ENCODE measurements at regions not wholly inside any gene's neighbourhood (a gene's known extent, or its start where the extent isn't known, plus 50 kb on each side); places are given as distances from the start of the nearest gene placed in this dataset.

DNA sequence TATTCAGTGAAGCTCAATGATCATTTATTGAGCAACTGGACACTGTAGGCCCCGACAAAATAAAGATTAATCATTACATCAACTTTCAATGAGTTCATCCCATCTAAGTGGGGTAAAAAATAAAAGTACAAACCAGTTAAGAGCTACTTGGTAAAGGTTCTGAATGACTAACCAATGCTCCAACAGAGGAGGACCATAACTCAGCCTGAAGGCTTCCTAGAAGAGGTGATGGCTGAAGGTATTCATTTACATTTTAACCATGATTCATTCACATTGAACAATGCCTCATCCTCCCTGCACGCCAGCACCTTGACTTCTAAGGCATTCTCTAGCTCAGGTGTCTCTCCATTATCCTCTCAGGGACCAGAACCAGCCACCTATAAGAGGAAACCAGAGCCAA lies 201.4 kb downstream of the ZNF462 start:
- DNase-seq: no peak

- no peak for DNase-seq
Observed at GRCh38 chr9:107065549-107065948, 202.6 kb downstream of the ZNF462 start.

DNA sequence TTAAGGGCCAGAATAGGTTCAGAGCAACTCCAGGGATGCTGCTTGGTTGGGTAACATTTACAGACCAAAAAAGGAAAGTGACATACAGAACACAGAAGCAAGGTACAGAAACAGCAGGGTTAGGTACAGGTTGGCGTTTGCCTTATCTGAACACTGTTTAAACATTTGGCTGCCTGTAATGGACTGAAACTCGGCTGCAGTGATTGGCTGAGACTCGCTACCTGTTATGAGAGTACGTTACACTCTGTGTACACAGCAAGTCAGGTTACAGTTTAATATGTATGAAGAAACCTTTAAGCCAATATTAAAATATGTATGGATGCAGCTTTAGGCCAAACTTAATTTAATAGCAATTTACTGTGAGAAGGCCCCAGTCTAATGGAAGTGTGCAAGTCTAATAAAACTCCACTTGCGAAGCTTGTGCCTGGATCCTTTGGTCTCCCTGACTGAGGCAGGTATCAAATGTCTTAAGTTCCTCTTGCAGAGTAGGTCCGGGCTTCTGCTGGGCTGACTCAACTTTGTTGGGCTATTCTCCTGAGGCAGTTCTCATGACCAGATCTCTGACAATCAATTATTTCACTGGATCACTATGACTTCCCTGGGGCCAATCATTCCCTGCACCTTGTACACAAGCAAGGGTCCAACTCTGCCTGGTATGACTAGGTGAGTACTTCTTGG lies 204.9 kb downstream of the ZNF462 start:
- DNase-seq: no peak

DNA sequence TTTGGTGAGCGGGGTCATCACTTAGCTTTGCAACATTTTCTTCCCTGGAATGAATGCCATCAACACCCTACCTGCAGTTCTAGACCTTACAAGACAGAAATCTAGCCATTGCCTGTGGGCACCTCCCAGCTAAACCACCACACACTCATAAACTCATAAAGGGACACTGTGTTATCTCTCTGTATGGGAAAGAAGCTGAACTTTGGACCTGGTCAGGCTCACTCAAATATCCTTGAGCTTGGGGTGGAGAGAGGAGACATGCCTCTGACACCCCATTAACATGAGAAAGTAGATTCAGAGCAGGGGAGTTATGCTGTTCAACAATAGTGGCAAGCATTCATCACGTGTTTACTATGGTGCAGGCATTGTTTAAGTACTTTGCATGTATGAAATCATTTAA lies 205.6 kb downstream of the ZNF462 start:
- DNase-seq: no peak

DNA sequence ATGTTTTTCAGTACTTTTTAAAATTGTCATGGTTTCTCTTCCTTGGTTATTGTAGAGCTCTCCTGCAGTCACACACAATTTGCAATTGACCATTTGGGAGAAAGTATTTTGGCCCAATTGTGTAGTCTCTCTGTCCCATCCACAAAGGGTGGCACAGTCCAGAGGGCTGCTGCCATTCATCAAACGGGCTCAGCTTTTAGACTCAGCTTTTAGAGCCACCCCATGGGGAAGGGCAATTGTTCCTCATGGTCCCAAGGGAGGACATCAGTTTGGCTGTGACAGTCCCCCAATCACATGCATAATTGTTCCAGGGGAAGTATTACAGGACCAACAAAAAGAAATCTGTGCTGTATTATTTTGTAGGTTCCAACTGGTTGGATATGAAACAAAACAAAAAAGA lies 207.6 kb downstream of the ZNF462 start:
- DNase-seq: no peak

- DNase-seq: no peak
Observed at GRCh38 chr9:107078061-107078460, 205.0 kb upstream of the RAD23B start.

DNA sequence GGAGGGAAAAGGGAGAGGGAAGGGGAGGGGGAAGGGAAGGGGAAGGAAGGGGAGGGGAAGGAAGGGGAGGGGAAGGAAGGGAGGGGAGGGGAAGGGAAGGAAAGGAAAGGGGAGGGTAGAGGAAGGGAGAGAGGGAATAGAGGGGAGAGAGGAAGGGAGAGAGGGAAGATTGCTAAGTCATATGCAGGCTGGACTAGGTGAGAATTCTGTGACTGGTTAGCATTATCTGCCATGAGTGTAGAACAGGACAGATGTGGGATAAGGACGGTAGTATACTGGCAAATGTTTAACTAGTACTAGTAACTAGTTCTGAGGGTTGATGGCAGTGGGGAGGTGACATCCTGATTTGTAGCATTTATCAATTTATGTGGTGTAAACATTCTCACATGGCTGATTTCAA lies 203.5 kb upstream of the RAD23B start:
- DNase-seq: no peak

GRCh38 chr9:107080130-107080529 lies 202.9 kb upstream of the RAD23B start:
- DNase-seq: no peak

DNA sequence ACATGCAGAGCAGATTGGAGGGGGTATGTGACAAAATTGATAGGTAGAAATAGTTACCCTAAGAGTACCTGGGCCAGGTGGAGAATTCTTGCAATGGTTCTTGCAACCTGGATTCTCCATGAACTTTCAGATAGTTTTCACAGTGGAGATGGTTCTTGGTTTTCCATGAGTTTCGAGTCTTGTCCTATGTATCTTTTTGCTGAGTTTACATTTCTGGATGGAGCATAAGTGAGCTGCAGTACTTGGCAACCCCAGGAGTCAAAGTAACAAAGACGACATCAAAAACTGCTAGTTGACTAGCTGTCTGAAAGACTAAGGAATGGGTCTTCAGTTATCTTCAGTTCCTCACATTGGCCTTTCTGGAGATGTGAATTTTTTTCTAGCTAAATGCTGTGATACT lies 196.6 kb upstream of the RAD23B start:
- DNase-seq: no peak

DNA sequence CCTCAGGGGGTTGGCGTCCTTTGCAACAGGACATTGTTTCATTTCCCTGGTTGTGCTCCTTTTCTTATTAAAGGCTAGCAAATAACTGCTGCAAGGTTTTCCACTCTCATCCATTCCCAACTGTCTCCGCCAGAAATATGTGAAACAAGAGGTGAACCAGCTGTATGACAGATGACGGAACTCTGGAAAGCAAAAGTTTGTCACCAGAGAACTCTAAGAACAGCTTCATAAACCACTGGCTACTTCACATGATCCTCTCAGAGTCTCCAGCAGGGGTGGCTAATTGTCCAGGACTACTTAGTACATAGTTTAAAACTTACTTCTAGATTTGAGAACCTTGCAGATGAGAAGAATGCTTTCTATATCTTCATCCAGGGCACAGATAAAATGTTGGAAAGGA lies 195.9 kb upstream of the RAD23B start:
- DNase-seq: no peak

- DNase-seq: no peak
Observed at GRCh38 chr9:107090218-107090617, 192.9 kb upstream of the RAD23B start.

GRCh38 chr9:107093365-107094060 lies 189.6 kb upstream of the RAD23B start:
- DNase-seq: no peak

DNA sequence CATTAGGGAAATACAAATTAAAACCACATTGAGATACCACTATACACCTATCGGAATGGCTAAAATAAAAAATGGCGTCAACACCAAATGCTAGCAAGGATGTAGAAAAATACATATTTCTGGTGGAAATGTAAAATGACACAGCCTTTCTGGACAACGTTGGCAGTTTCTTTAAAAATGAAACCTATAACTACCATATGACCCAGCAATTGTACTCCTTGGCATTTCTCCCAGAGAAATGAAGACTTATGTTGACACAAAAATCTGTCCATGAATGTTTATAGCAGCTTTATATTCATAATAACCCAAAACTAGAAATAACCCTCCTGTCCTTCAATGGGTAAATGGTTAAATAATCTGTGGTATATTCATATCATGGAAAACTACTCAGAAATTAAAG lies 188.7 kb upstream of the RAD23B start:
- DNase-seq: no peak

DNA sequence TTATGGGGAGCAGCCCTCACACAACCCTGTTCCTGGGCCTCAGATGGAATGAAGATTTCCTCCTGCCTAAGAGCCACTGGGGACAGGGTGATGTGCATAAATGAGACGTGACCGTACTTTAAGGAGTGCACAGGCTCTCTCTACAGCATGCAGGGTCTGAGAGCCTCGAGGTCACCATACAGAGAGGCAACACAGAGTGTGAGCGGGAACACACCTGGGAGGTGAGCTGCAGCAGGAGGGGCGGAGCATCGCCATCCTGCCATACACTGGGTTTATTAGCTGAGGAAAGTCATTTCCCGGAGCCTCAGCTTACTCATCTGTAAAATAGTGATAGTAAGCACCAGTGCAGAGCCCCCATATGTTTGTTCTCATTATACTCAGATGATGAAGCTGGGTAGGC lies 182.5 kb upstream of the RAD23B start:
- DNase-seq: no peak

DNA sequence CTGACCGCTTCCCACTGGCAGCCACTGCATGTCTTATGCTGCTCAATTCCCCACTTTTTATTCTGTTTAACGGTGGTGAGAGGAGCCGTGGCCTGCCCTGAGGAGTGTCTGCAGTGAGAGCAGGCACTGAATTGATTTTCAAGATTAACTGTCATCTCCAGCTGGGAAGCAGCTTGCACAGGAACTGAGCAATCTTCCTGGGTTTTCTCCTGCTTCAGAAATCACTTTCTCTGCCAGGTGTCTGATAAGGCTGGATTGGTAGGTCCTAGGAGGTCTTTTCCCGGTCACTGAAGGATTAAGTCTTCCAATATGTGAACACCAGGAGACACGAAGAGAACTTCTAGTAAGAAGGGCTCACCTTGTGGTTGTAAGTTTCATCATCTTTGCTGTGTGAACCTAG lies 181.1 kb upstream of the RAD23B start:
- no peak for DNase-seq

GRCh38 chr9:107103621-107104020 lies 179.5 kb upstream of the RAD23B start:
- no peak for DNase-seq

GRCh38 chr9:107105784-107106183 lies 177.3 kb upstream of the RAD23B start:
- DNase-seq: no peak

DNA sequence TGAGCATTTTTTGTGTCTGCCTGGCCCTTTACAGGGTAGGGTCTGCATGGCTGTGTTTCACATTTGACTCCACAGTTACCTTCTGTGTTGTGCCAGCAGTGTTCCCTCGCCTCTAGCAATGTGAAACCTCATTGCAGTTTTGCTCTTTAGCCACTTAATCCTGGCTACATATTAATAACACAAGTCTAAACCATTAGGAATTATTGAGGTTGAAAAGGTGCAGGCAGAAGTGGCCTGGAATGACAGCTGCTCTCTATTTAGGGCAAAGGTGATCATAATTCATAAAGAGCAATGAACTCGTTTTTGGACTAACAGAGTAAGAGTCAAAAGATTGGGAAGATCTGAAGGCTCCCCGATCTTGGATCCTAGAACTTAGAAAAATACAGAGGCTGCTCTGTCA lies 176.7 kb upstream of the RAD23B start:
- no peak for DNase-seq

- no peak for DNase-seq
Observed at GRCh38 chr9:107108342-107109130, 174.5 kb upstream of the RAD23B start.

- DNase-seq: no peak
Observed at GRCh38 chr9:107109324-107109723, 173.8 kb upstream of the RAD23B start.

DNA sequence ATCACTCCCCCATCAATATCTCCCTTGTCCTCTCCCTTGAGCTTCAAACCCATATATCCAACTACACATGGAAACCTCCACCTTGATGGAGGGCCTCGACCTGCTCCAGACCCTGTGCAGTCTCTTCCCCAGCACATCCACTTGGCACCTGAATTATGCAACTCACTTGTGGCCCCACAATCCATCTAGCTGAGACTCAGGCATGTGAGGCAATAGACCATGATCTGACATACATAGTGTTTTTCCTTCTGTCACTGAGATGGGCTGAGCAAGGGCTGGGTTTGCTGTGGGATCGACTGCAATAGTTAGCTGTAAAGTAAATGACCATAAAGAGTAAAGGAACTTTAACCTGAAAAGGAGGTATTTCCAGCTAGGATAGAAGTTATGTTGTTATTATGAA lies 172.9 kb upstream of the RAD23B start:
- DNase-seq: no peak

- DNase-seq: no peak
Observed at GRCh38 chr9:107112707-107113243, 170.3 kb upstream of the RAD23B start.
